Activated CD4-positive, CD25-positive, alpha-beta regulatory T cell treated with anti-CD3 and anti-CD28 coated beads, Interleukin-2, amount 50 U/mL, for 24 hours (primary cell): ENCODE measurements at regions not wholly inside any gene's neighbourhood (a gene's known extent, or its start where the extent isn't known, plus 50 kb on each side); places are given as distances from the start of the nearest gene placed in this dataset.

Source experiments
- ATAC-seq, 2 donors: fragments of 150-1000 bp; cut with Tn5 transposase; one replicate each; pipeline ENCODE4 v1.10.0; 2021; ENCODE audit warnings: mild to moderate bottlenecking in 1 of 2, moderate library complexity in 1 of 2

GRCh38 chr2:128640166-128640844 is 321.6 kb upstream of the HS6ST1 start:
- no peak for ATAC-seq

GRCh38 chr2:128640845-128641360 is 322.2 kb upstream of the HS6ST1 start:
- no peak for ATAC-seq

GRCh38 chr2:128641421-128642080 is 322.9 kb upstream of the HS6ST1 start:
- ATAC-seq: no peak

GRCh38 chr2:128642316-128642715 is 323.6 kb upstream of the HS6ST1 start:
- ATAC-seq: no peak

GRCh38 chr2:128642821-128643220 is 324.2 kb upstream of the HS6ST1 start:
- no peak for ATAC-seq

GRCh38 chr2:128643221-128644065 is 324.8 kb upstream of the HS6ST1 start:
- no peak for ATAC-seq

- ATAC-seq: no peak
Measured at GRCh38 chr2:128644156-128644555, 325.5 kb upstream of the HS6ST1 start.

- ATAC-seq: no peak
Measured at GRCh38 chr2:128644718-128645256, 326.1 kb upstream of the HS6ST1 start.

- no peak for ATAC-seq
Measured at GRCh38 chr2:128645631-128646030, 327.0 kb upstream of the HS6ST1 start.

GRCh38 chr2:128646091-128646490 is 327.4 kb upstream of the HS6ST1 start:
- no peak for ATAC-seq

- no peak for ATAC-seq
Measured at GRCh38 chr2:128646691-128647090, 328.0 kb upstream of the HS6ST1 start.

- no peak for ATAC-seq
Measured at GRCh38 chr2:128651000-128651399, 332.3 kb upstream of the HS6ST1 start.

- ATAC-seq: no peak
Measured at GRCh38 chr2:128654408-128654807, 335.7 kb upstream of the HS6ST1 start.

GRCh38 chr2:128660836-128661235 is 342.2 kb upstream of the HS6ST1 start:
- ATAC-seq: no peak

- no peak for ATAC-seq
Measured at GRCh38 chr2:128661311-128661710, 342.6 kb upstream of the HS6ST1 start.

- ATAC-seq: no peak
Measured at GRCh38 chr2:128662051-128662471, 343.4 kb upstream of the HS6ST1 start.

- no peak for ATAC-seq
Measured at GRCh38 chr2:128663371-128664050, 344.8 kb upstream of the HS6ST1 start.

GRCh38 chr2:128664499-128664971 is 345.9 kb upstream of the HS6ST1 start:
- no peak for ATAC-seq

- ATAC-seq: no peak
Measured at GRCh38 chr2:128665113-128665512, 346.4 kb upstream of the HS6ST1 start.

- no peak for ATAC-seq
Measured at GRCh38 chr2:128666596-128666995, 347.9 kb upstream of the HS6ST1 start.

GRCh38 chr2:128667391-128667790 is 348.7 kb upstream of the HS6ST1 start:
- no peak for ATAC-seq

- no peak for ATAC-seq
Measured at GRCh38 chr2:128668946-128669345, 350.3 kb upstream of the HS6ST1 start.
